Colonic mucosa (tissue), 4 donors: ENCODE measurements at regions not wholly inside any gene's neighbourhood (a gene's known extent, or its start where the extent isn't known, plus 50 kb on each side); places are given as distances from the start of the nearest gene placed in this dataset.

Experiments
- DNase-seq: peaks from one replicate; pipeline ENCODE4 v3.0.0-alpha.2; 2020
- H3K27ac ChIP-seq: fragments of 200-600 bp; one replicate; pipeline ENCODE4 v1.8.0; 2021
- H3K27me3 ChIP-seq: fragments of 200-600 bp; one replicate; pipeline ENCODE4 v1.8.0; 2021
- H3K36me3 ChIP-seq: fragments of 200-600 bp; one replicate; pipeline ENCODE4 v1.8.0; 2021
- H3K4me1 ChIP-seq: fragments of 200-600 bp; one replicate; pipeline ENCODE4 v1.8.0; 2021; ENCODE audit warnings: mild to moderate bottlenecking
- H3K4me3 ChIP-seq: fragments of 200-600 bp; one replicate; pipeline ENCODE4 v1.8.0; 2021
- H3K9ac ChIP-seq, 2 donors: one replicate each; pipeline ENCODE4 v1.7.0; 2013; ENCODE audit warnings: control low read depth in 2 of 2, low read depth in 2 of 2, low read length in 2 of 2
- H3K9me3 ChIP-seq: fragments of 200-600 bp; one replicate; pipeline ENCODE4 v1.8.0; 2021
- intact Hi-C: fragments of 100-400 bp; cut with DNase I; formaldehyde crosslinking; loops from one replicate; pipeline ENCODE4 v1.14.1; 2022
- TF ChIP-seq, protein P1 (sequence below): fragments of 200-600 bp; IDR thresholded peaks from one replicate; pipeline ENCODE4 v1.8.0; 2022; ENCODE audit warnings: antibody characterized with exemption, mild to moderate bottlenecking
- donor health status: healthy.
- donor health status: DM: no; HTN: no; CAD: no.
- donor health status: DM: no; HTN: no; CAD: no.

GRCh38 chr12:58090685-58091084 is 149.3 kb downstream of the ATP23 start:
- DNase-seq, result no peak

GRCh38 chr12:58095002-58095401 is 153.6 kb downstream of the ATP23 start:
- Histone ChIP-seq H3K27ac (no peak overlapping the region), H3K9ac (no peak overlapping the region), H3K9me3 (no peaks in the 10 kb centered on the region), H3K4me1 (no peaks in the 10 kb centered on the region), H3K36me3 (no peaks in the 10 kb centered on the region), H3K27me3 (no peaks in the 10 kb centered on the region), H3K4me3 (no peak overlapping the region)
- DNase-seq, result no peak
- TF ChIP-seq, protein P1, sequence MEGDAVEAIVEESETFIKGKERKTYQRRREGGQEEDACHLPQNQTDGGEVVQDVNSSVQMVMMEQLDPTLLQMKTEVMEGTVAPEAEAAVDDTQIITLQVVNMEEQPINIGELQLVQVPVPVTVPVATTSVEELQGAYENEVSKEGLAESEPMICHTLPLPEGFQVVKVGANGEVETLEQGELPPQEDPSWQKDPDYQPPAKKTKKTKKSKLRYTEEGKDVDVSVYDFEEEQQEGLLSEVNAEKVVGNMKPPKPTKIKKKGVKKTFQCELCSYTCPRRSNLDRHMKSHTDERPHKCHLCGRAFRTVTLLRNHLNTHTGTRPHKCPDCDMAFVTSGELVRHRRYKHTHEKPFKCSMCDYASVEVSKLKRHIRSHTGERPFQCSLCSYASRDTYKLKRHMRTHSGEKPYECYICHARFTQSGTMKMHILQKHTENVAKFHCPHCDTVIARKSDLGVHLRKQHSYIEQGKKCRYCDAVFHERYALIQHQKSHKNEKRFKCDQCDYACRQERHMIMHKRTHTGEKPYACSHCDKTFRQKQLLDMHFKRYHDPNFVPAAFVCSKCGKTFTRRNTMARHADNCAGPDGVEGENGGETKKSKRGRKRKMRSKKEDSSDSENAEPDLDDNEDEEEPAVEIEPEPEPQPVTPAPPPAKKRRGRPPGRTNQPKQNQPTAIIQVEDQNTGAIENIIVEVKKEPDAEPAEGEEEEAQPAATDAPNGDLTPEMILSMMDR, result no peak
- intact Hi-C loops, result no loop called here

More at GRCh38 chr12:58090685-58091084, 149.3 kb downstream of the ATP23 start:
- no peaks in the 10 kb centered on the region for H3K9me3 ChIP-seq
- intact Hi-C loops, result no loop called here
- H3K4me1 ChIP-seq, result no peaks in the 10 kb centered on the region
- TF ChIP-seq, protein P1, result no peak
- H3K4me3 ChIP-seq, result no peak overlapping the region
- H3K9ac ChIP-seq, result no peak overlapping the region
- no peaks in the 10 kb centered on the region for H3K27me3 ChIP-seq
- no peaks in the 10 kb centered on the region for H3K36me3 ChIP-seq
- H3K27ac ChIP-seq, result no peak overlapping the region

- Histone ChIP-seq H3K9me3 (no peaks in the 10 kb centered on the region), H3K36me3 (no peaks in the 10 kb centered on the region), H3K27me3 (no peaks in the 10 kb centered on the region), H3K9ac (no peak overlapping the region), H3K4me3 (no peak overlapping the region), H3K27ac (no peak overlapping the region), H3K4me1 (no peaks in the 10 kb centered on the region)
- intact Hi-C loops, result no loop called here
- TF ChIP-seq, protein P1, result no peak
- DNase-seq, result no peak
These were observed 156.4 kb downstream of the ATP23 start for GRCh38 chr12:58097741-58098140.

GRCh38 chr12:58099476-58099875 is 158.1 kb downstream of the ATP23 start:
- Histone ChIP-seq H3K27ac (no peak overlapping the region), H3K9ac (no peak overlapping the region), H3K36me3 (no peaks in the 10 kb centered on the region), H3K4me1 (no peaks in the 10 kb centered on the region), H3K4me3 (no peak overlapping the region), H3K27me3 (no peaks in the 10 kb centered on the region), H3K9me3 (no peaks in the 10 kb centered on the region)
- intact Hi-C loops, result no loop called here
- TF ChIP-seq, protein P1, result no peak
- DNase-seq, result no peak

DNA sequence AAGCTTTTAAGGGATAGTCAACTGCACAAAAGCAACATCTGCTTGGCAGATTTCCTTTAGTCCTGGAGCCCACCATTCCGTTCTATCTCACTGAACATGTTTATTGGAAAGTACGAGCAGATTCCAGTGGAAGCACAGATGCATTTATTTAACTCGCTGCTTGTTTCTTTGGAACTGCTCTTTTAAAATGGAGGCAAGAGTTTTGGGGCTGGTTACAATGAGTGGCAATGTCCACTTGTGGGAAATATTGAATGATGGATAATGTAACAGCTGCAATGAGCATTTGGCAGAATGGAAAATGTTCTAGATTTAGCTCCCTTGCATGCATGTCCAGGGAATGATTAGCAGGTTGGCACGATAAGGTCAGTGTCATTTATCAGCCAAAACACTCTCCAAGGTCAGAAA is 163.0 kb downstream of the ATP23 start:
- intact Hi-C loops, result no loop called here
- no peak overlapping the region for H3K27ac ChIP-seq
- H3K9ac ChIP-seq, result no peak overlapping the region
- H3K9me3 ChIP-seq, result no peaks in the 10 kb centered on the region
- DNase-seq, result no peak
- TF ChIP-seq, protein P1, result no peak
- H3K4me1 ChIP-seq, result no peaks in the 10 kb centered on the region
- no peaks in the 10 kb centered on the region for H3K36me3 ChIP-seq
- no peak overlapping the region for H3K4me3 ChIP-seq
- no peaks in the 10 kb centered on the region for H3K27me3 ChIP-seq
